ENCODE measurements at regions not wholly inside any gene's neighbourhood (a gene's known extent, or its start where the extent isn't known, plus 50 kb on each side); places are given as distances from the start of the nearest gene placed in this dataset.

GRCh38 chr13:26952551-26953143, 192.1 kb upstream of the GPR12 start:
- ATAC-seq = no peak
- TF ChIP-seq BACH2 (CRISPR knock-in tag; IDR thresholded peaks at IDR 0.05; ENCODE audit: borderline replicate concordance) (no peak), ZFP30 (CRISPR knock-in tag; IDR thresholded peaks at IDR 0.05) (no peak), RARB (CRISPR knock-in tag; IDR thresholded peaks at IDR 0.05) (no peak), TSHZ2 (CRISPR knock-in tag; IDR thresholded peaks at IDR 0.05) (no peak), CSRNP3 (CRISPR knock-in tag; IDR thresholded peaks at IDR 0.05) (no peak), ZC3H10 (CRISPR knock-in tag; IDR thresholded peaks at IDR 0.05) (no peak), GLIS3 (CRISPR knock-in tag; IDR thresholded peaks at IDR 0.05) (no peak), ISL1 (CRISPR knock-in tag; IDR thresholded peaks at IDR 0.05) (no peak)

- no peak for ATAC-seq
- TF ChIP-seq BACH2 (CRISPR knock-in tag; IDR thresholded peaks at IDR 0.05; ENCODE audit: borderline replicate concordance) (no peak), CREB5 (CRISPR knock-in tag; IDR thresholded peaks at IDR 0.05; ENCODE audit: low read depth) (no peak), ESRRG (CRISPR knock-in tag; IDR thresholded peaks at IDR 0.05) (no peak), TSHZ2 (CRISPR knock-in tag; IDR thresholded peaks at IDR 0.05) (no peak), ZNF8 (CRISPR knock-in tag; IDR thresholded peaks at IDR 0.05) (no peak), CSRNP3 (CRISPR knock-in tag; IDR thresholded peaks at IDR 0.05) (no peak), RARB (CRISPR knock-in tag; IDR thresholded peaks at IDR 0.05) (no peak), ZC3H10 (CRISPR knock-in tag; IDR thresholded peaks at IDR 0.05) (no peak), ISL1 (CRISPR knock-in tag; IDR thresholded peaks at IDR 0.05) (no peak), ZFP30 (CRISPR knock-in tag; IDR thresholded peaks at IDR 0.05) (no peak), ARNTL (CRISPR knock-in tag; IDR thresholded peaks at IDR 0.05; ENCODE audit: borderline replicate concordance, low read depth) (no peak), GLIS3 (CRISPR knock-in tag; IDR thresholded peaks at IDR 0.05) (no peak)
Observed at GRCh38 chr13:26951581-26952177, 191.1 kb upstream of the GPR12 start.

GRCh38 chr13:26950968-26951367, 190.4 kb upstream of the GPR12 start:
- no peak for TF ChIP-seq ZC3H10 (CRISPR knock-in tag; IDR thresholded peaks at IDR 0.05)
- TF ChIP-seq TCF4 (CRISPR knock-in tag; IDR thresholded peaks at IDR 0.05; ENCODE audit: borderline replicate concordance) = no peak
- TF ChIP-seq ISL1 (CRISPR knock-in tag; IDR thresholded peaks at IDR 0.05) = no peak
- TF ChIP-seq GLIS3 (CRISPR knock-in tag; IDR thresholded peaks at IDR 0.05) = no peak
- ATAC-seq = no peak

- TF ChIP-seq ZFP3 (CRISPR knock-in tag; IDR thresholded peaks at IDR 0.05) (no peak), CSRNP3 (CRISPR knock-in tag; IDR thresholded peaks at IDR 0.05) (no peak), TOX (CRISPR knock-in tag; IDR thresholded peaks at IDR 0.05; ENCODE audit: borderline replicate concordance) (no peak)
- no peak for ATAC-seq
Observed at GRCh38 chr13:26950546-26950945, 190.0 kb upstream of the GPR12 start.

Data from SK-N-SH treated with all-trans-retinoic acid at 6 μM for 48 hours (cell line).